CD4-positive, alpha-beta T cell treated with Interleukin-6 for 4 hours (primary cell): ENCODE measurements at regions not wholly inside any gene's neighbourhood (a gene's known extent, or its start where the extent isn't known, plus 50 kb on each side); places are given as distances from the start of the nearest gene placed in this dataset.

ENCODE experiments used
- DNase-seq: peaks from one replicate; pipeline ENCODE4 v3.0.0-alpha.2; 2020; ENCODE audit warnings: mixed read lengths

GRCh38 chr2:103734911-103735310 is 973.1 kb downstream of the TMEM182 start:
- DNase-seq, result no peak

DNA sequence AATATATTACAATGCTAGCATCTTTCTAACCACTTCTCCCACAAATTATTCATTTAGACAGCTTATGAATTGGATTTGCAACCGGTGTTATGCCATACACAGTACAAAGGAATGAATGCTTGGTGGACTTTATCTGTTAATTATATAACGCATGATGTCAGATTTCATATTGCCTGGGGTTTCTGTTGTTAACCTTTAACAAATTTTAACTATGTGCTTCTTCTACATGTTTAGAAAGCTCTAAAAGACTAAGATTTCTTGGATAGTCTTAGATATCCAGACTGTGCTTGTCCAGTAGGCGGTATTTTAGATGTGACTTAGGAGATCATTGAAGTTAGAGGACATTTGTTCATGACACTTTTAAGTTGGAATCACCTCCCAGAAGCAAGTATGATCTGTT is 976.3 kb downstream of the TMEM182 start:
- no peak for DNase-seq

DNA sequence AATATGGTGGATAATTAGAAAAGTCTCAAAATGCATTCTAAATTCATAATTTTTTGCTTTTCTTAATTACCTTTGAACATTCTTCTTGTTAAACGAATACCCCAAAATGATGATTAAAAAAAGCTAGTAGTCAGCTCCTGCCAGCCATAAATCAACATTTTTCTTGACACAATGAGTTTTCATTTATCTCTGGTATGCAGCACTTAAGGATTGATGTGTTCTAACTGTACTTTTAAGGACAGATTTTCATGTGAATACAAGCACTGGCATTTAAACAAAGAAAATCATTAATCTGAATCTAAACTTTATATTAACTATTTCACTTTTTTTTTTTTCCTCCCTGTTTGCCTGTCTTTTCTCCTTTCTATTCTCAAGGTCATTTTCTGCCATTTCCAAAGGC is 976.8 kb downstream of the TMEM182 start:
- no peak for DNase-seq

- no peak for DNase-seq
Measured at GRCh38 chr2:103739186-103739585, 977.4 kb downstream of the TMEM182 start.

- DNase-seq, result no peak
Measured at GRCh38 chr2:103739921-103740320, 978.1 kb downstream of the TMEM182 start.

DNA sequence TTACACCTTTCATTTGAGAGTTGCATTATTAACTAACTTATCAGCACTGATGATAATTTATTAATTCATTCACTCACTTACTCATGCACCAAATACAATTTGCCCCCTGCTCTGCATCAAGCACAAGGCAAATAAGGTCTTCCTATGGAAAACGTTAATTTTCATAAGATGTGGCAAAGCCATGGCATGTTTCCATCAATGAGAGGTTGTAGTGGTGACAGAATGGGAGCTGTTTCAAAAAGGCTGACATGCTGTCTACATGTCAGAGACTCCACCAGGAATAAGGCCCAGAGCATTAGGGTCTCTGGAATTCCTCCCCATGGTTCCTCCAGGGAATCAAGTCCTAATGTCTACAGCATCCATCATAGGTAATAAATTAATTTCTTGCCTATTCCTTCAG is 978.8 kb downstream of the TMEM182 start:
- DNase-seq, result no peak

DNA sequence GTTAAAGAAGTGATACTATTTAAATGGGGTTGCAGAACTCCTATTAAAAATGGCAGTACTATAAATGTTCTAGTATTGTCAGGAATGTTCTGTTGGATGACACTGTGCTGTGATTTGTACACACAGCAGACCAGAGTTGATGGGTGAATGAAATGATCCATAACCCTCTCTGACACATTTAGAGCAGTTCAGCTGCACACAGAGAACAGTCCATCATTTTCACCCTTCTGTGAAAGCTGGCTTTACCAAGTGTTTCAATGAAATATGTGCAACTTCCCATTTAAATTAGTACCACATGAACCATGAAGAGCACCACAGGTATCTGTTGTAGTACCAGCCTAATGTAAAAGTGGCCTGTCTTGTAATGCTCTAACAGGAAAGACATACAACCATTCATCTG is 981.4 kb downstream of the TMEM182 start:
- no peak for DNase-seq

GRCh38 chr2:103754530-103754929 is 992.7 kb downstream of the TMEM182 start:
- DNase-seq, result no peak

DNA sequence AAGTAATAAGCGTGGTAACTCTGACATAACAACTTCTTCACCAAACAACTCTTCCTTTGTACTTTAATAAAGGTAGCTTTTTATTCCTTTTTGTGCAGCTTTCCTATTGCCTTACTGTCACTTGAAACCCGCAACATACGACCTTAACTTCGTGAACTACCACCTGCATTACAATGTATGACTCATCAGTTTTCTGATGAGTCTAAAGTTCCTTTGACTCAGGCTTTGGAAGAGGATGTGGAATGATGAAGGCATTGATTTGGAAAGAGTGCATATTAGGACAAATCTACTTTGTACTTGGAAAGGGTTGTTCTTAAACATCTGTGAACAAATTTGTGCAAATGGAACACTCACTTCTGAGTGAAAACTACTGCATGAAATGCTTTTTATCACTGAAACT is 1012.1 kb downstream of the TMEM182 start:
- no peak for DNase-seq

GRCh38 chr2:103780088-103780702 is 1018.4 kb downstream of the TMEM182 start:
- DNase-seq, result no peak

- DNase-seq, result no peak
Measured at GRCh38 chr2:103781313-103781712, 1019.5 kb downstream of the TMEM182 start.

DNA sequence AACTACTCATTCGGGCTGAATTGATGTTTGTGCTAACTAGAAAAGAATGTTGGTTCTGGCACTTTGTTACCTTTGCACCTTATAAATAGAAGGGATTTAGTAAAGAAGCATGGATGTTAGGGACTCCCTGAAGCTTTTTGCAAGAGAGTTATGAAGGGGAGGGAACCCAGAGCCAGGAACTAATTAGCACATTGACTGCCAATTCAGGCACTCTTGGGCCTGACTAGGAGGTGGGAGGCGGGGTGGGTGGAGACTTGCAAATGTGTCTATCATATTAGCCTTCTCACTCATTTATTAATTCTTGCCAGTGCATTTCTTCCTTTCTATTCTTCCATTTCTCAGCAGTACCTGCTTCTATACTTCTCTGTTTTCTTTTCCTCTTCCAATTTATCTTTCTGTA is 1022.4 kb downstream of the TMEM182 start:
- DNase-seq, result no peak

GRCh38 chr2:103785432-103785831 is 1023.6 kb downstream of the TMEM182 start:
- DNase-seq, result no peak

- no peak for DNase-seq
Measured at GRCh38 chr2:103785956-103786355, 1024.1 kb downstream of the TMEM182 start.

DNA sequence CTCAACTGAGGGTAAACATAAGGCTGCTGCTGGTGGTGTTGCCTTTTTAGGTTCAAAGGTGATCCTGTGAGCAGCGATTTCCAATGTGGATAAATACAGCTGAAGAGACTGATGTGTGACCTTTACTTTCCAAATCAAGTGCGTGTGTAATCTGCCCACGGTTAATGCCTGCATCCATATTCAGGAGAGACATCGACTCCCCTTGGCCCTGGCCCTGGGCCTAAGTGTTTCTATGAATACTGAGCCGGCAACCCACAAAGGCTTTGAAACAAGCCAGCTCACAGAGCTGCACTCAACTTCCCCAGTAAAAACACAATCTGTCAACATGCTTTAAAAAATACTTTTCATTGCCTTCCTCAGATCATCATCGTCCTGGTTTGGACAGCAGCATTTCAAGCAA is 1026.6 kb downstream of the TMEM182 start:
- DNase-seq, result no peak

DNA sequence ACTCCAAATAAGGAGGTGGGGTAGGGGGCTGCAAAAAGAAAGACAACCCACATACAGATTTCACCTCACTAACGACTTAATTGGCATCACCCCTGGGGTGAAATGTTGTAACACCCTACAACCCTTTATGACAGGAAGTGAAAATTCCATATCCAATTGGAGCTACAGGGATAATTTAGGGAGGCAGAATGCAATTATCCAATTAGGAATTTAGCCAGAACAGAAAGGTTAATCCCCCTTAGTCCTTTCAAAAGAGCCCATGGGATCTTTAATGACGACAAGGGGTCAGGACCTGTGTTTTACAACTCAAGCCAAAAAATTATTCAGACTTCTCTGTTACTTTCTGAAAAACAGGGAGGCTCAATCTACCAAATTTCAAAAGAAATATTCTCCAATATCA is 1027.1 kb downstream of the TMEM182 start:
- DNase-seq, result no peak

DNA sequence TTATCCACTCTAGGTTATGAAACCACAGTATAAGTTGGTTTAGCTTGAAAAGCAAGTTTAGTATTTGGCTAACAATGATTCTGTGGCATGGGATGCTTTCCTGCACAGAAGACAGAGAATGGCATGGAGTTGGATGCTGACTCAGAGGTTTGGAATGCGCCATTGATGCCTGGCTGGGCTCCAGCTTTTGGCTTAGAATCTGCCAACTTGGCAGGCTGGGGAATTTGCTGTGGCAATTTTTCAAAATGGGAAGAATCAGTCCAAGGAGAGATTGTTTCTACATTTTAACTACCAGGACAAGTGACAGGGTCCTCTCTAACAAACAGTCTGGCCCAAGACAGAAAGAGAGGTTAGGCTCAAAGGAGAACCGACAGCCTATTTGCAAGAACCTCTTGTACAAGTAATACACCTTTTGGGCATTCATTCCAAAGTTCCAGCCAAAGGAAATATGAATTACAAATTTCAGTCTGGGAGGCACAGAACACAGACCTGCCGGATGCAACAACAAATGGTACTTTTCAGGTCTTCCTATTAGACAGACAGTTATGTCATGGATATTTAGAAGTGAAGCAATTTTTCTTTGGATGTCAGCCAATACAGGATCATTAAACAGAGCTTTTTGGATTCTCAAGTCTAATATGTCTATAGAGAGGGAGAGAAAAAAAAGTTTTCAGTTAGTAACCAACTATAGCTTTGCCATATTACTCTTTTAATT is 1027.7 kb downstream of the TMEM182 start:
- no peak for DNase-seq

DNA sequence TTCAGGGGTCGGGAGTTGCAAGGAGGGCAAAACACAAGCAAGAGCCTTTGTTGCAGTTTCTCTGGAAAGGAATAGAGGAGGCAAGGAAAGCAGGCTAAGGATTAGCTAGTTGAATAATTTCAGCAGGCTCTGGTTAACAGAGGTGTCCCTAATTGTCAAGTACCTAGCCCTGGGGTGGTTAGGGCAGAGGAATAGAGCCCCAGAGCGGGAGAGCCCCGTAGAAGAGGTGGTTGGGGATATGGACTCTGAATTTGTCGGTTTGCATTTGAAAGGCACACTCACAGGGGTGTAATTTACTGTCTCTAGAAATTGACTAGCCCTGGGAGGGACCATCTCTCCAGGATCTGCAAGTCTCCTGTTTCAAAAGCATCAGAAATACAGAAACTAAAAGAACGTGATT is 1030.2 kb downstream of the TMEM182 start:
- no peak for DNase-seq

DNA sequence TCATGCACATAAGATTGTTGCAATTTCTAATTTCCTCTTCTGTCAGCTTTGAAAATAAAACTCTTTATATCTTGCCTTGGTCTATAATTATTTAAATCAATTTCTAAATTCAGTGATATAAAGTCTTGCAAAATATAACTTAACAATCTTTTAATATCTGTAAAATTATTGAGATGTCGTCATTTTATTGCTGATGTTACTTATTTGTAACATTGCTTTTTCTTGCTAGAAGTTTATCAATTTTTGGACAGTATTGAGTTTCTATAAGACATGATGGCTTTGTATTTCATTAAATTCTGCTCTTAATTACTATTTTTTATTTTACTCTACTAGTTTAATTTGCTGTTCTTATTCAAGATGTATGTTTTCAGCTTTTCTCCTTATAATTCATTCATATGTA is 1036.5 kb downstream of the TMEM182 start:
- DNase-seq, result no peak

DNA sequence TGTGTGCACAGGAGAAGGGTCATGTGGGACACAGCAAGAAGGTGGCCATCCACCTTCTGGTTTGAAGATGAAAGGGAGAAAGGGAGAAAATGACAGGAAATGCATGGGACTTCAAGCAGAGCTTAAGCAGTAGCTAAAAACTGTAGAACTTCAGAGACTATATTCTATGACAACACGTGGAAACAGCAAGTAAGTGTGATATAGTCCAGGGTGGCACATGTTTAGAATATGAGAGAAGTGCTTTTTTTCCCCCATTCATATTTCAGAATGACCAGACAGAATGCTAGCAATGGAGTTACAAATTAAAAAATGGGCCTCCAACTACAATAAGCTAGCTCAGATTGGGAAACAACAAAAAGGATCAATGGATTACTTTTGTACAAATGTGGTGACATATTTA is 1042.2 kb downstream of the TMEM182 start:
- no peak for DNase-seq

DNA sequence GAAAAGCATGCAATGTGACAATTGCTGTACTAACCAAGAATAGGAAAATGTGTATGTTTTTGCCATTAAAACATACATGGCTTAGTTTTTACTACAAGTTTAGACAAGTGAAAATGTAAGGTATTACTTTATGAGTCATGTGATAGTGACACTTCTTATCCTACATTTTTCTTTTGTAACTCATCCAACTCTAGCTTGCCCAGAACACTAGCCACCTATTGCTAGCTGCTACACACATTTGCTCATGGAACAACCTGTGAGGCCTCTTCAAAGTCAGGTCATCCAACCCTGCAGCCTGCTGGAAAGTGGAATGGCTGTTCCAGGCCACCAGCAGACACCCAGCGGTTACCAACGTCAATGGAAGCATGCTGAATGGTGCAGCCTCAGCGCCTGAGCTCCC is 1043.9 kb downstream of the TMEM182 start:
- no peak for DNase-seq

- no peak for DNase-seq
Measured at GRCh38 chr2:103808814-103809213, 1045.1 kb upstream of the POU3F3 start.

- no peak for DNase-seq
Measured at GRCh38 chr2:103809415-103809814, 1044.5 kb upstream of the POU3F3 start.

DNA sequence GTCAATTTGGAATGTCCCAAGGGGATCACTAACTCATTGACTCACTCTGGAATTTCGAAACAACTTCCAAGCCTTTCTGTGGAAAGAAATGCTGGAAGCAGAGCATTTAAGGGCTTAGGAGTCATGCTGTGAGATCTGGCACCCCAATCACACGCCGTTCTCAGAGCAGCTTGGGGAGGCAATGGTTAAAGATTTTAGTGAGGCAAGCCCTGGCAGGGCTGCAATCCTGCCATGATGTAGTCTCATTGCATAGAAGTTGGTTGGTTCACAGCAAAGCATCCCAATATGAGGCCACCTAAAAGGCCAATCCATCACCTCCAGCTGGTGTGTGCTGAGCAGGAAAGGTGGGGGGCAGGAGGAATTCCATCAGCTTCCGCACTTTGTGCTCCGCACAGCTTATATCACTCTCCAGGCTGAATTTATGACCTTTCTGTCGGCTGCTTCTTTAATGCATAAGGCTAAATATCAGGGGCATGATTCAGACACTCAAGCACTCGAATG is 1043.9 kb upstream of the POU3F3 start:
- no peak for DNase-seq

DNA sequence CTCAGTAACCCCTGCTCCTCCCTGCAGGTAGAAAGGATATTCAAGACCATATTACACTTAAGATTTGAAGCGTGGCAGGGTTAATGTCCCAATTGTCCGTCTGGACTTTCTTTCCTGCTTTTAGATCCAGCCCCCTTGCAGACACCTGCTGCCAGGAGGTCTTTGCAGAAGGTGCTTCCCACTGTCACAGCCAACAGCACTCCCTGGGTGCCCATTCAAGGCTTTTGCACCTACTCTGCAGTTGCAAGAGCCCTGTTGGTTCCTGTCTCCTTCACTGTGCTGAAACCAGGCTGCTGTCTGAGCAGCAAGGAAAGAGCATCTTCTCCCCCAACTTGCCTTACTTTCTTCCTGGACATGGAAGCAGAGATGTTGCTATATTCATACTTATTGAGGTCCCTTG is 1043.0 kb upstream of the POU3F3 start:
- no peak for DNase-seq
